Colonic mucosa (tissue), 4 donors: ENCODE measurements at regions not wholly inside any gene's neighbourhood (a gene's known extent, or its start where the extent isn't known, plus 50 kb on each side); places are given as distances from the start of the nearest gene placed in this dataset.

Experiments
- DNase-seq: peaks from one replicate; pipeline ENCODE4 v3.0.0-alpha.2; 2020
- H3K27ac ChIP-seq: fragments of 200-600 bp; one replicate; pipeline ENCODE4 v1.8.0; 2021
- H3K27me3 ChIP-seq: fragments of 200-600 bp; one replicate; pipeline ENCODE4 v1.8.0; 2021
- H3K36me3 ChIP-seq: fragments of 200-600 bp; one replicate; pipeline ENCODE4 v1.8.0; 2021
- H3K4me1 ChIP-seq: fragments of 200-600 bp; one replicate; pipeline ENCODE4 v1.8.0; 2021; ENCODE audit warnings: mild to moderate bottlenecking
- H3K4me3 ChIP-seq: fragments of 200-600 bp; one replicate; pipeline ENCODE4 v1.8.0; 2021
- H3K9ac ChIP-seq, 2 donors: one replicate each; pipeline ENCODE4 v1.7.0; 2013; ENCODE audit warnings: control low read depth in 2 of 2, low read depth in 2 of 2, low read length in 2 of 2
- H3K9me3 ChIP-seq: fragments of 200-600 bp; one replicate; pipeline ENCODE4 v1.8.0; 2021
- intact Hi-C: fragments of 100-400 bp; cut with DNase I; formaldehyde crosslinking; loops from one replicate; pipeline ENCODE4 v1.14.1; 2022
- TF ChIP-seq, protein P1 (sequence below): fragments of 200-600 bp; IDR thresholded peaks from one replicate; pipeline ENCODE4 v1.8.0; 2022; ENCODE audit warnings: antibody characterized with exemption, mild to moderate bottlenecking
- donor health status: healthy.
- donor health status: DM: no; HTN: no; CAD: no.
- donor health status: DM: no; HTN: no; CAD: no.

DNA sequence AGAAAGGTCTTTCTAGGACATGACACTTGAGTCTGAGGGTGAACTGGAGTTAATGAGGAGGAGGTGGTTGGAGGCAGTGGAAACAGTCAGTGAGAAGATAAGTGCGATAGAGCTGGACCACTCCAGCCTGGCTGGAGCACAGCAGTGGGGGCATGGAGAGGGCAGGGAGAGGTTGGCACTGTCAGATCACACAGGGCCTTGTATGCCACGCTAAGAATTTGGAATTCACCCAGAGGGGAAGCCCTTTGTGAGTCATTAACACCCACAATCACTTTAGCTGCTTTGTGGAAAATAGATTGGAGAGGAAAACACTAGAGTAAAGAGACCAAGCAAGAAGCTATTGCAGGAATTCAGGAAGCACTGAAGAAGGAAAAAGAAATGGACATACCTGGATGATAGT, 83.3 kb downstream of the ZNF621 start:
- no peak for DNase-seq
- Histone ChIP-seq H3K27me3 (no peaks in the 10 kb centered on the region), H3K9me3 (no peaks in the 10 kb centered on the region), H3K4me1 (no peaks in the 10 kb centered on the region), H3K27ac (no peak overlapping the region), H3K4me3 (no peak overlapping the region), H3K36me3 (no peaks in the 10 kb centered on the region), H3K9ac (no peak overlapping the region)
- TF ChIP-seq, protein P1, sequence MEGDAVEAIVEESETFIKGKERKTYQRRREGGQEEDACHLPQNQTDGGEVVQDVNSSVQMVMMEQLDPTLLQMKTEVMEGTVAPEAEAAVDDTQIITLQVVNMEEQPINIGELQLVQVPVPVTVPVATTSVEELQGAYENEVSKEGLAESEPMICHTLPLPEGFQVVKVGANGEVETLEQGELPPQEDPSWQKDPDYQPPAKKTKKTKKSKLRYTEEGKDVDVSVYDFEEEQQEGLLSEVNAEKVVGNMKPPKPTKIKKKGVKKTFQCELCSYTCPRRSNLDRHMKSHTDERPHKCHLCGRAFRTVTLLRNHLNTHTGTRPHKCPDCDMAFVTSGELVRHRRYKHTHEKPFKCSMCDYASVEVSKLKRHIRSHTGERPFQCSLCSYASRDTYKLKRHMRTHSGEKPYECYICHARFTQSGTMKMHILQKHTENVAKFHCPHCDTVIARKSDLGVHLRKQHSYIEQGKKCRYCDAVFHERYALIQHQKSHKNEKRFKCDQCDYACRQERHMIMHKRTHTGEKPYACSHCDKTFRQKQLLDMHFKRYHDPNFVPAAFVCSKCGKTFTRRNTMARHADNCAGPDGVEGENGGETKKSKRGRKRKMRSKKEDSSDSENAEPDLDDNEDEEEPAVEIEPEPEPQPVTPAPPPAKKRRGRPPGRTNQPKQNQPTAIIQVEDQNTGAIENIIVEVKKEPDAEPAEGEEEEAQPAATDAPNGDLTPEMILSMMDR = no peak
- intact Hi-C loops = no loop called here

DNA sequence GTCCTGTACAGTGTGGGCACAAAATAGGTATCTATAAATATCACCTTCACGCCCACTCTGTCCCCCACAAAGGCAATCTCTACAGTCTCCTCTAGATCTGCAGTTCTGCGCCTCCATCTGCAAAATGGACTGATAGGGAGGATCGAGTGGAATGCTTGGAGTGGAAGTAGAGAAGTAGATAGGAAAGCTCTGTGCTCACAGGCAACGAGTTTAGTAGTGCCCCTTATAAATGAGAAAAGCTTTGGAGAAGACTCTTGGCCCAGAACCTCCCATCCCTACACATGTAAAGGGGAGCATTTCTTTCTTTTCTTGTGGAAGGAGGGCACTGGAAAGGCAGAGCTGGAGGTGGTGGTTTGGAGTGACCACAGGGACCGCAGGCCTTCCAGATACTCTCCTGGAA, 88.5 kb downstream of the ZNF621 start:
- Histone ChIP-seq H3K9me3 (no peaks in the 10 kb centered on the region), H3K27me3 (no peaks in the 10 kb centered on the region), H3K36me3 (no peaks in the 10 kb centered on the region), H3K9ac (no peak overlapping the region), H3K4me1 (no peaks in the 10 kb centered on the region), H3K4me3 (no peak overlapping the region), H3K27ac (no peak overlapping the region)
- TF ChIP-seq, protein P1 = no peak
- no peak for DNase-seq
- intact Hi-C loops = no loop called here

DNA sequence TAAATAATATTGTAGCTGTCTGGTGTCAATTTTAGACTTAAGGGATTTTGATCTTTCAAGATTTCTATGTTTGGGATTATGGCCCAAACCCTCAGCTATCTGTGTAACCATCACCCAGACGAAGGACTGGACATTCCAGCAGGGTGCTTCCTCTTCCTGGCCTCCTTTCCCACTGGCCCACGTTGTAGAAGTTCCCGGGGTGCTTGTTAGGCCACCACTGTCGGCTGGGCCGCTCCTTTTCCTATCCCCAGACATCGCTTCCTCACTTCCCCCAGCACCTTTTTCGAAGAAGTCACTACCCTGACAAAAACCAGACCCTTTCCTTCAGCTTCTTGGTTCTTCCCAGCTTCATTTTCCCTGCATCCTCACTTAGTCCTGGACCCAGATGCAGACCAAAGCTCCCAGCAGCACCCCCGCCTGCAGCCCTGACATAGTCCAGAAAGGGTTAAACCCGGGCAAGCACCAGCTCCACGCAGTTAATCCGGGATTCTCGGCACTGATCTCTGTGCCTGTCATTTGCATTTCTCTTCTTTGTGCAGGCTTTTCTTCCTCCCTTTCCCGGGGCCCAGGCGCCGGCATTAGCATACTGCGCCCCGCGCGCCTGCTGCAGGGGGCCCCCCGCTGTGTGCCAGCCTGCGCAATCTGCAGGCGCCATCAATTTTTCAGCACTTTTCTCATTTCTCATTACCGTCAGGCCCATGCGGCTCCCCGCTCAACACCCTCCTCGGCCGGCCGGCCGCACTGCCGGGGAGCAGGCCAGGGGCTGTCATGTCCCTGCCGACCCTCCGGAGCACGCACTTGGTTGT, 90.6 kb downstream of the ZNF621 start:
- intact Hi-C loops = no loop called here
- Histone ChIP-seq H3K9ac (no peak overlapping the region), H3K9me3 (no peaks in the 10 kb centered on the region), H3K4me1 (no peaks in the 10 kb centered on the region), H3K27ac (no peak overlapping the region), H3K36me3 (no peaks in the 10 kb centered on the region), H3K4me3 (no peak overlapping the region), H3K27me3 (no peaks in the 10 kb centered on the region)
- TF ChIP-seq, protein P1 = no peak
- DNase-seq = no peak

DNA sequence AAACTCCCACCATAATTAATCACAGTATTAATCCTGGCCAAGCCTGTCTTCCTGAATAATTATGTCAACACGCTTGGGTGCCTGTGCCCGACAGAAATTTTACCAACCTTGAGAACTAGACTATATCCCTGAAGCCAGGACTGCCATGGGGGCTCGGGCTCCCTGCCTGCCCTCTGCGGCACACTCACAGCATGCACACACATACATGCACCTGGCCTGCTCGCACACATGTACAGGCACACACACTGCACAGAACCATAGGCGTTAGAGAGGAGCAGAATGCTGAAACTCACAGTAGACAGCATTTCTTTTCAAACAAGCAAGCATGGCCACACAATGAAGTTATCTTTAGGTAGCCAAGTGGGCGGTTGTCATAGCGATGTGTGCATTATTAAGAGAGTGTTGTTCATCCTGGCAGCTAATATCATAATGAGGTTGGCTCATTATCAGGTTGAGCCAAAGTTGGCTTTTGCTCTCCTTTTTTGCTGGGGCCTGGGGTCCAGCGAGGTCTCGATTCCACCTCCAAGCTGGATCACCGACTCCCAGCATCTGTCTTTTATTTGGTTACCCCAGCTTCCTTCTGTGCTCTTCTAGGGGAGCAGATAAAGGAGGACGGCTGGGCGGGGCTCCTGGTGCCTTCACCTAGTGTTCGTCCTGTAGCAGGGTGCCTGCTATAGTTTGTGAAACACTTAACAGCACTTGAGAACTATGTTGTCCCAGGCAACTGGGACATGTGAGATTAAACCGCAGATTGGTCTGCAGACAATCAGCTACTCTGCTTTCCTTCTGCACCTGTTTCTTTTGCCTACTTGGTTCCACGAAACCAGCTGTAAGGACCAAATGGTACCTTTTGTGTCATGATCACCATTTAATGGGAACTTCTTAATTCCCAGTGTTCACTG, 91.4 kb downstream of the ZNF621 start:
- DNase-seq = no peak
- Histone ChIP-seq H3K4me3 (no peak overlapping the region), H3K4me1 (no peaks in the 10 kb centered on the region), H3K36me3 (no peaks in the 10 kb centered on the region), H3K9ac (no peak overlapping the region), H3K27me3 (no peaks in the 10 kb centered on the region), H3K27ac (no peak overlapping the region), H3K9me3 (no peaks in the 10 kb centered on the region)
- intact Hi-C loops = no loop called here
- TF ChIP-seq, protein P1 = no peak

DNA sequence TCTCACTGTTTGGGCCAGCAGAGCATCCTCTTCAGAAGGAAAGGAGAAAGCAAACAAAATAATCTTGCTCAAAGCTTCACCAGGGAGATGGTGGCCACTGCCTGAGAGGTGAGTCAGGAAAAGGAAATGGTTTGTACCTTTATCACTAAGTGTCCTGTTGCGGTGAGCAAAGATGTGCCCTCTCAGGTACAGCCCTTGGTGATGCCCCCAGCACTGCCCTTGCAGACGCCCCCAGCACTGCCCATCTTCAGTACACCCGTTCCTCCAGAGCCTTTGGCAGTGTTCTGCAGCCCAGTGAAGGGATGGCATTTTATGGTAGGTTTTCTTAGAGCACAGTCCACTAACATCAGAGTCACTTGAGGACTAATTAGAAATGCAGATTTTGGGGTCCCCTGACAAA, 92.3 kb downstream of the ZNF621 start:
- DNase-seq = no peak
- no peaks in the 10 kb centered on the region for H3K36me3 ChIP-seq
- intact Hi-C loops = no loop called here

More for the DNA sequence above, 92.3 kb downstream of the ZNF621 start:
- Histone ChIP-seq H3K9ac (no peak overlapping the region), H3K27ac (no peak overlapping the region), H3K27me3 (no peaks in the 10 kb centered on the region), H3K4me3 (no peak overlapping the region), H3K4me1 (no peaks in the 10 kb centered on the region), H3K9me3 (no peaks in the 10 kb centered on the region)
- TF ChIP-seq, protein P1 = no peak
